Endothelial cell of umbilical vein (primary cell): ENCODE measurements at regions not wholly inside any gene's neighbourhood (a gene's known extent, or its start where the extent isn't known, plus 50 kb on each side); places are given as distances from the start of the nearest gene placed in this dataset.

Experiments used
- BruUV-seq: library from RNA; stranded (reverse); fragments of 400-500 nt; replicated peaks from 2 replicates; lab custom pipeline; 2021; lab: Mats Ljungman, UMichigan
- CTCF ChIA-PET: fragments of 300-600, 350-600 bp; sonication (Branson Sonifier 250); formaldehyde crosslinking; loops from one replicate; lab custom pipeline; 2021; ENCODE audit warnings: antibody characterized with exemption, inconsistent platforms; lab: Charles Lee
- POLR2A ChIA-PET: fragments of 300-600, 350-600 bp; sonication (Branson Sonifier 250); formaldehyde crosslinking; loops from one replicate; lab custom pipeline; 2021; ENCODE audit warnings: antibody characterized with exemption, inconsistent platforms; lab: Charles Lee
- DNase-seq: peaks from one replicate; pipeline ENCODE4 v3.0.0-alpha.2; 2011; ENCODE audit warnings: low read depth, low spot score
- FAIRE-seq: peaks from 2 replicates; lab custom pipeline; 2011; peaks lifted over from hg19 to GRCh38; lab: Jason Lieb, UNC
- H2AFZ ChIP-seq: 2 replicates; pipeline ENCODE4 v1.6.0; 2012; ENCODE audit warnings: low read depth, low read length, control low read depth, inconsistent platforms
- H3K27ac ChIP-seq: 2 replicates; pipeline ENCODE4 v1.5.1; 2011; ENCODE audit warnings: low read depth, mild to moderate bottlenecking, control low read depth, low read length, moderate library complexity; ENCODE audit not compliant: insufficient read depth
- H3K27me3 ChIP-seq, 2 experiments: 2 replicates each; pipeline versions ENCODE4 v1.6.0 to v1.6.1; 2011; ENCODE audit warnings: low read length in 2 of 2, mixed read lengths in 1 of 2; ENCODE audit not compliant: control insufficient read depth in 2 of 2, insufficient read depth in 2 of 2
- H3K36me3 ChIP-seq, 2 experiments: 2 replicates in 1 of 2; 3 replicates in 1 of 2; pipeline ENCODE4 v1.5.1; 2011; ENCODE audit warnings: low read length in 2 of 2, mild to moderate bottlenecking in 1 of 2, moderate library complexity in 1 of 2; ENCODE audit not compliant: control insufficient read depth in 2 of 2, insufficient read depth in 2 of 2; ENCODE audit errors: extremely low read depth in 1 of 2
- H3K4me1 ChIP-seq: 3 replicates; pipeline ENCODE4 v1.5.1; 2011; ENCODE audit warnings: mild to moderate bottlenecking, low read length; ENCODE audit not compliant: control insufficient read depth, insufficient read depth; ENCODE audit errors: extremely low read depth
- H3K4me2 ChIP-seq: 2 replicates; pipeline ENCODE4 v1.6.1; 2011; ENCODE audit warnings: low read length, control low read depth, mixed read lengths; ENCODE audit not compliant: insufficient read depth
- H3K4me3 ChIP-seq, 3 experiments: fragments of 200-600 bp in 1 of 3; sonication (generic), shearing (Covaris generic) in 1 of 3; replicated peaks in 1 of 3; 2 replicates each; pipeline ENCODE4 v1.5.1; 2011 to 2016; ENCODE audit warnings: control low read depth in 3 of 3, low read length in 3 of 3, mild to moderate bottlenecking in 2 of 3, inconsistent platforms in 1 of 3, low read depth in 1 of 3, moderate library complexity in 1 of 3; ENCODE audit not compliant: insufficient read depth in 1 of 3
- H3K79me2 ChIP-seq: 2 replicates; pipeline ENCODE4 v1.6.0; 2012; ENCODE audit warnings: low read length, inconsistent platforms; ENCODE audit not compliant: control insufficient read depth, insufficient read depth
- H3K9ac ChIP-seq: replicated peaks from 2 replicates; pipeline ENCODE3; 2011; ENCODE audit warnings: low read length, control low read depth; ENCODE audit not compliant: insufficient read depth; ENCODE audit errors: extremely low read depth
- H3K9me1 ChIP-seq: replicated peaks from 3 replicates; pipeline ENCODE4 v1.6.0; 2011; ENCODE audit warnings: mild to moderate bottlenecking, low read length; ENCODE audit not compliant: control insufficient read depth, insufficient read depth; ENCODE audit errors: extremely low read depth
- H3K9me3 ChIP-seq: replicated peaks from 2 replicates; pipeline ENCODE4 v1.5.1; 2012; ENCODE audit warnings: low read length, inconsistent platforms; ENCODE audit not compliant: control insufficient read depth, insufficient read depth
- H4K20me1 ChIP-seq: replicated peaks from 2 replicates; pipeline ENCODE3; 2011; ENCODE audit warnings: mild to moderate bottlenecking, low read length; ENCODE audit not compliant: control insufficient read depth, insufficient read depth; ENCODE audit errors: extremely low read depth
- EZH2 ChIP-seq: IDR thresholded peaks from 2 replicates; pipeline ENCODE4 v1.6.1; 2012; ENCODE audit warnings: borderline replicate concordance, low read depth, mild to moderate bottlenecking, moderate library complexity, low read length, inconsistent platforms; ENCODE audit not compliant: severe bottlenecking
- FOS ChIP-seq: IDR thresholded peaks from 2 replicates; pipeline ENCODE4 v1.6.1; 2011; ENCODE audit warnings: mild to moderate bottlenecking, low read length, moderate library complexity, borderline replicate concordance; ENCODE audit not compliant: insufficient read depth
- JUN ChIP-seq: IDR thresholded peaks from 2 replicates; pipeline ENCODE4 v1.6.1; 2011; ENCODE audit warnings: borderline replicate concordance, low read depth; ENCODE audit not compliant: insufficient read length, insufficient read depth
- MYC ChIP-seq: IDR thresholded peaks from one replicate; pipeline ENCODE4 v1.6.1; 2011; ENCODE audit warnings: mild to moderate bottlenecking, low read depth, low read length
- POLR2A ChIP-seq: IDR thresholded peaks from 2 replicates; pipeline ENCODE4 v1.6.1; 2012; ENCODE audit warnings: low read depth, mild to moderate bottlenecking, control low read depth, low read length
- POLR2AphosphoS5 ChIP-seq: IDR thresholded peaks from 2 replicates; pipeline ENCODE4 v1.6.1; 2012; ENCODE audit warnings: low read depth, mild to moderate bottlenecking, control low read depth, low read length, moderate library complexity; ENCODE audit not compliant: insufficient read depth
- dilution Hi-C: fragments of 300-500 bp; cut with MboI; formaldehyde crosslinking; loops from one replicate; pipeline ENCODE4 v1.15.0; 2019; ENCODE audit warnings: low sequenced_read_pairs; ENCODE audit not compliant: extremely low pct_ligation_motif_present
- intact Hi-C: fragments of 100-400 bp; cut with micrococcal nuclease; formaldehyde crosslinking; loops from one replicate; pipeline ENCODE4 v1.10.0; 2022
- TF ChIP-seq, protein P1 (sequence below): IDR thresholded peaks from 2 replicates; pipeline ENCODE4 v1.6.1; 2011; ENCODE audit not compliant: insufficient read depth, insufficient read length

DNA sequence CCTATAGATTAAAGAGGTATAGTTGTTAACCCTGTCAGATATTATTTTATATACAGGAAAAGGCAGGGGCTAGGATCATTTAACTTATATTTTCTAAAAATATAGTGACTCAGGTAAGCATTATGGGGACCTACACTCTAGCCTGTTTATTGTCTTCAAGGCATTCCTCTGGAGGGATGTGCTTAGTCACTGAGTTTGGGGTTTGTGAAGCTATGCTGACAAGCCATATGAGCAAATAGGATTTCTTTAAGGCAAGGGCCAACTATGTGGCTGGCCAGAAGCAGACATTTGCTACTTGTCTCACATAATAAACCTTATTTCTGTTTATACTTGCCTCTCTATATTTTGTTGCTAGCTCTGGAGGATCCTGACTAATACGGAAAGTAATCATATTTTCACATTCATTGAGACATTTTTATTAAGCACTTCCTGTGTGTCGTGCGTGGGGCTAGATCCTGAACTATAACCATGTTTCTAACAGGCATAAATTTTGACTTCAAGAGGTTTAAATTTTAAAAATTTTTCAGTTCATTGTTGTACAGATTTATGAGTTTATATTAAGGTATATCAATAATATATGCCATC is 153.4 kb downstream of the OTOL1 start:
- POLR2A ChIA-PET, result no interaction called here
- DNase-seq (no peak), FAIRE-seq (no peak)
- TF ChIP-seq POLR2AphosphoS5 (no peak), FOS (no peak), POLR2A (no peak), MYC (no peak), JUN (no peak)
- TF ChIP-seq, protein P1, sequence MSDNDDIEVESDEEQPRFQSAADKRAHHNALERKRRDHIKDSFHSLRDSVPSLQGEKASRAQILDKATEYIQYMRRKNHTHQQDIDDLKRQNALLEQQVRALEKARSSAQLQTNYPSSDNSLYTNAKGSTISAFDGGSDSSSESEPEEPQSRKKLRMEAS, result no peak
- CTCF ChIA-PET, result no interaction called here
- H3K9ac ChIP-seq, result no peak overlapping the region
- BruUV-seq, result no TSS peak
- H3K4me2 ChIP-seq, result no peak overlapping the region
- no peak overlapping the region for H3K27ac ChIP-seq
- H3K4me3 ChIP-seq, result no peak overlapping the region
- no peak overlapping the region for H2AFZ ChIP-seq
- H3K79me2 ChIP-seq, result no peaks in the 10 kb centered on the region
- no peaks in the 10 kb centered on the region for H4K20me1 ChIP-seq
- dilution Hi-C loops (no loop called here), intact Hi-C loops (no loop called here)
- no peaks in the 10 kb centered on the region for H3K4me1 ChIP-seq
- no peaks in the 10 kb centered on the region for H3K9me3 ChIP-seq
- no peaks in the 10 kb centered on the region for H3K27me3 ChIP-seq
- no peaks in the 10 kb centered on the region for H3K9me1 ChIP-seq
- H3K36me3 ChIP-seq, result no peaks in the 10 kb centered on the region

DNA sequence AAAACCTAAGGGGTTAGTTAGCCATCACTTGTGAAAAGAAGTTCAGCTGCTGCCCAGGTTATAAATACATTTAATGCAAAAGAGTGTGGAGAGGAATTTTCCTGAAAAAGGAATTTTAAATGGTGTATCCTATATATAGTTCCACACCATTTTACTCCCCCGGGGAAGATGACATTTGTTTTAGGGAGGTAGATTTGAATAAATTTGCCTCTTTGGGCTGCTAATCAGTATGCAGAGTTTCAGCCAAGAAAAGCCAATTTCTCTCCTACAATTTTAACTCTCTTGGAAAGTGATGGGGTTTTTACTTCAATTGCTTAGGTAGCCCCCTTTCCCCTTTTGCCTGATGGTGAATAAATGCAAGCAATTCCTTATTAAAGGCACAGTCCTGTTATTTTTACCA is 161.2 kb downstream of the OTOL1 start:
- no peak overlapping the region for H3K27ac ChIP-seq
- no peak overlapping the region for H2AFZ ChIP-seq
- H3K4me1 ChIP-seq, result no peaks in the 10 kb centered on the region
- POLR2A ChIA-PET, result no interaction called here
- no peaks in the 10 kb centered on the region for H3K9me3 ChIP-seq
- TF ChIP-seq JUN (no peak), POLR2A (no peak), EZH2 (no peak)
- no peaks in the 10 kb centered on the region for H3K36me3 ChIP-seq
- H3K4me3 ChIP-seq, result no peak overlapping the region
- no TSS peak for BruUV-seq
- no peaks in the 10 kb centered on the region for H3K79me2 ChIP-seq
- no peaks in the 10 kb centered on the region for H4K20me1 ChIP-seq
- DNase-seq, result no peak
- H3K4me2 ChIP-seq, result no peak overlapping the region
- H3K9me1 ChIP-seq, result no peaks in the 10 kb centered on the region
- intact Hi-C loops, result no loop called here
- no peak for FAIRE-seq
- CTCF ChIA-PET, result no interaction called here
- no peaks in the 10 kb centered on the region for H3K27me3 ChIP-seq
- dilution Hi-C loops, result no loop called here
- no peak overlapping the region for H3K9ac ChIP-seq
